ENCODE measurements at regions not wholly inside any gene's neighbourhood (a gene's known extent, or its start where the extent isn't known, plus 50 kb on each side); places are given as distances from the start of the nearest gene placed in this dataset.

DNA sequence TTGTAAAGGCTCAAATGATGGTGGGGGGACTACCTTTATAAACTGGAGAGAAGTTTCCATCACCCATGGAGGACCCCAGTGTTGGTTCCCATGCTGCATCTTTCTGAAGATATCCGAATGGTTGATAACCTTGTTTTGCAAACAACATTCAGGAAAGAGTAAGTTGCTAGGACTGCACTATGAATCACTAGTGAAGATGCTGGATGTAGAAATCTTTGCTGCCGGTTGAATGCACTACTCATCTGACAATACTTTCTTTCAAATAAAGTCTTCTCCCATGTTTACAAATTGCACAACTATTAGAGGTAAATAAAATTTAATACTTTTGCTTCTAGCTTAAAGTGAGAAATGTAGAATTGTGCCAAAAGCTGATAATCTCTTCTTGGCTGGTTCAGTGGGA is 198.4 kb upstream of the SLITRK6 start:
- no peaks in the 10 kb centered on the region for H3K79me2 ChIP-seq (ENCODE audit: insufficient read depth, low read depth)
- no peak overlapping the region for H2AFZ ChIP-seq (ENCODE audit: low read depth)
- no peak overlapping the region for H3K4me3 ChIP-seq (IDR thresholded peaks at IDR 0.05; ENCODE audit: insufficient read depth, low read depth, low read length)
- peaks cover 8% of the 10 kb centered on the region for H3K4me1 ChIP-seq (ENCODE audit: low read depth, poor library complexity, severe bottlenecking)
- TF ChIP-seq, protein P1, sequence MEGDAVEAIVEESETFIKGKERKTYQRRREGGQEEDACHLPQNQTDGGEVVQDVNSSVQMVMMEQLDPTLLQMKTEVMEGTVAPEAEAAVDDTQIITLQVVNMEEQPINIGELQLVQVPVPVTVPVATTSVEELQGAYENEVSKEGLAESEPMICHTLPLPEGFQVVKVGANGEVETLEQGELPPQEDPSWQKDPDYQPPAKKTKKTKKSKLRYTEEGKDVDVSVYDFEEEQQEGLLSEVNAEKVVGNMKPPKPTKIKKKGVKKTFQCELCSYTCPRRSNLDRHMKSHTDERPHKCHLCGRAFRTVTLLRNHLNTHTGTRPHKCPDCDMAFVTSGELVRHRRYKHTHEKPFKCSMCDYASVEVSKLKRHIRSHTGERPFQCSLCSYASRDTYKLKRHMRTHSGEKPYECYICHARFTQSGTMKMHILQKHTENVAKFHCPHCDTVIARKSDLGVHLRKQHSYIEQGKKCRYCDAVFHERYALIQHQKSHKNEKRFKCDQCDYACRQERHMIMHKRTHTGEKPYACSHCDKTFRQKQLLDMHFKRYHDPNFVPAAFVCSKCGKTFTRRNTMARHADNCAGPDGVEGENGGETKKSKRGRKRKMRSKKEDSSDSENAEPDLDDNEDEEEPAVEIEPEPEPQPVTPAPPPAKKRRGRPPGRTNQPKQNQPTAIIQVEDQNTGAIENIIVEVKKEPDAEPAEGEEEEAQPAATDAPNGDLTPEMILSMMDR (conservative IDR thresholded peaks at IDR 0.05; ENCODE audit: low read depth, low read length): no peak
- no peaks in the 10 kb centered on the region for H3K27me3 ChIP-seq (ENCODE audit: insufficient read depth, low read depth)
- no peak overlapping the region for H3K9ac ChIP-seq
- no peaks in the 10 kb centered on the region for H4K20me1 ChIP-seq (ENCODE audit: insufficient read depth)
- H3K27ac ChIP-seq: no peak overlapping the region
- no peak overlapping the region for H3K4me2 ChIP-seq
- H3K36me3 ChIP-seq (ENCODE audit: insufficient read depth): no peaks in the 10 kb centered on the region

DNA sequence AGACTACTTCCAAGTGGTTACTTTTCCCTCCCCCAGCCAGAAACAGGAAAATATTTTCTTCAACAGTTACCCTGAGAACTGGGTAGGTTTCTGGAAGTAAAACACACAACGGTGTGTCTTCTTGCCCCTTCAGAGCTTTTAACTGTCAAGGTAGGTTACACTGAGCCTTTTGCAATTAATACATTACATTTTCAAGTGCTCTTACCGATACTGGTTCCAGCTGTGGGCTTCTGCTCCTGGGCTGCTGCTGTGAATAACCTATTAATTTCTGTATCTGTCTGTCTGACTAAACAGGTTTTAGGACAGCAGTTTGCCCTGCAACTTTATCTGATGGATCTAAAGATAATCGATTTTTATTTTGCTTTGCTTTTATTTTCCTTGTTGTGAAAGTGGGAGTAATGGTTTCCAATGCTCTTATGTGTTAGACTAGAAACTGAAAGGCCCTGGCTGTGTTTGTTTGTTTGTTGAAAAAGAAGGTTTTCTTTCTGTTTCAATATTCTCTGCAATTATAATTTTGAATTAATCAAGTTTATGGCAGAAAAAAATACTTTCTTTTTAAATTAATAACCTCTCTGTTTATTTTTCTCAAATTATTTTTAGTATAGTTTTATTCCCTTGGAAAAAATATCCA is 196.7 kb upstream of the SLITRK6 start:
- Histone ChIP-seq H4K20me1 (ENCODE audit: insufficient read depth) (no peaks in the 10 kb centered on the region), H3K36me3 (ENCODE audit: insufficient read depth) (no peaks in the 10 kb centered on the region), H3K9ac (no peak overlapping the region), H3K4me1 (ENCODE audit: low read depth, poor library complexity, severe bottlenecking) (peaks cover 8% of the 10 kb centered on the region), H3K79me2 (ENCODE audit: insufficient read depth, low read depth) (no peaks in the 10 kb centered on the region), H2AFZ (ENCODE audit: low read depth) (no peak overlapping the region), H3K27me3 (ENCODE audit: insufficient read depth, low read depth) (no peaks in the 10 kb centered on the region), H3K4me3 (IDR thresholded peaks at IDR 0.05; ENCODE audit: insufficient read depth, low read depth, low read length) (no peak overlapping the region), H3K4me2 (no peak overlapping the region), H3K27ac (no peak overlapping the region)
- TF ChIP-seq, protein P1 (conservative IDR thresholded peaks at IDR 0.05; ENCODE audit: low read depth, low read length): no peak

DNA sequence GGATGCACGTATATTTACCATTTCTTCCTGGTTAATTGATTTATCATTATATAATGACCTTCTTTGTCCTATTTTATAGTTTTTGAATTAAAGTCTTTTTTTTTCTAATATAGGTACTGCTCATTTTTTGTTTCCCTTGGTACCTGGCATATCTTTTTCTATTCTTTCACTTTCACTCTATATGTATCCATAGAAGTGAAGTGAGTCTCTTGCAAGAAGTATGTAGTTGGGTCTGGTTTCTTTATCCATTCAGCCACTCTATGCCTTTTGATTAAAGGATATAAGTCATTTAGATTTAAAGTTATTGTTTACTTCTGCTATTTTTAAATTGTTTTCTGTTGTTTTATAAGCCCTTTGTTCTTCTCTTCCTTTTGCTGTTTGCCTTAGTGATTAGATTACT is 194.3 kb upstream of the SLITRK6 start:
- Histone ChIP-seq H3K9ac (no peak overlapping the region), H3K27ac (no peak overlapping the region), H3K27me3 (ENCODE audit: insufficient read depth, low read depth) (no peaks in the 10 kb centered on the region), H2AFZ (ENCODE audit: low read depth) (no peak overlapping the region), H3K4me3 (IDR thresholded peaks at IDR 0.05; ENCODE audit: insufficient read depth, low read depth, low read length) (no peak overlapping the region), H3K36me3 (ENCODE audit: insufficient read depth) (no peaks in the 10 kb centered on the region), H3K4me1 (ENCODE audit: low read depth, poor library complexity, severe bottlenecking) (peaks cover 8% of the 10 kb centered on the region), H3K79me2 (ENCODE audit: insufficient read depth, low read depth) (no peaks in the 10 kb centered on the region), H4K20me1 (ENCODE audit: insufficient read depth) (no peaks in the 10 kb centered on the region), H3K4me2 (no peak overlapping the region)
- TF ChIP-seq, protein P1 (conservative IDR thresholded peaks at IDR 0.05; ENCODE audit: low read depth, low read length): no peak

DNA sequence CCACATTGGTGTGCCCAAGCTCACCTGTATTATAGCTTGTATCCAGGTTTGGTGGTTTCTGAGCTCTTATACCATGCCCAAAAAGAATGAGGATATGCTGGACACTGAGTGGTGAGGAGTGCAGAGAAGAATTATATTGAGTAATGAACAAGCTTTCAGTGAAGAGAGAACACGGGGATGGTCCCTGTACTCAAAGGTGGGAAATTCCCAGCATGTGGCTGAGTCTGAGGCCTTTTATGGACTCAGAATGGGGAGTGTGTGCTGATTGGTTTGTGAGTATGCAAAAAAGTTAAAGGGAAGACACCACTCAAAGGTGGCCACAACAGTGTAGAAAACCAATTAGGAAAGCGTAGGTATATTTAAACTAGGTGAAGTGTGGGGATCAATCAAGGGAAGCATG is 191.2 kb upstream of the SLITRK6 start:
- no peaks in the 10 kb centered on the region for H3K4me1 ChIP-seq (ENCODE audit: low read depth, poor library complexity, severe bottlenecking)
- no peaks in the 10 kb centered on the region for H3K79me2 ChIP-seq (ENCODE audit: insufficient read depth, low read depth)
- H3K36me3 ChIP-seq (ENCODE audit: insufficient read depth): no peaks in the 10 kb centered on the region
- H3K27ac ChIP-seq: no peak overlapping the region
- no peaks in the 10 kb centered on the region for H4K20me1 ChIP-seq (ENCODE audit: insufficient read depth)
- H3K27me3 ChIP-seq (ENCODE audit: insufficient read depth, low read depth): no peaks in the 10 kb centered on the region
- no peak overlapping the region for H3K4me2 ChIP-seq
- TF ChIP-seq, protein P1 (conservative IDR thresholded peaks at IDR 0.05; ENCODE audit: low read depth, low read length): no peak
- H3K4me3 ChIP-seq (IDR thresholded peaks at IDR 0.05; ENCODE audit: insufficient read depth, low read depth, low read length): no peak overlapping the region
- H3K9ac ChIP-seq: no peak overlapping the region
- no peak overlapping the region for H2AFZ ChIP-seq (ENCODE audit: low read depth)

Measured in KMS-11 (cell line).